Dendritic cell treated with granulocyte-macrophage colony-stimulating factor and Interleukin-4, amounts not matched to agents 40 ng/mL and 50 ng/mL, for 4 days (primary cell): ENCODE measurements at regions not wholly inside any gene's neighbourhood (a gene's known extent, or its start where the extent isn't known, plus 50 kb on each side); places are given as distances from the start of the nearest gene placed in this dataset.
"Not testable (repeated sequence)": the region's sequence is repeated elsewhere in the genome, so short reads cannot be mapped to it uniquely, and the experiment has no call there.

Source experiments
- H3K27ac Mint-ChIP-seq: one replicate; pipeline ENCODE4 v1.8.0; 2022; ENCODE audit warnings: mild to moderate bottlenecking, mixed read lengths
- H3K27me3 Mint-ChIP-seq: one replicate; pipeline ENCODE4 v1.8.0; 2022; ENCODE audit warnings: mild to moderate bottlenecking, mixed read lengths
- H3K36me3 Mint-ChIP-seq: one replicate; pipeline ENCODE4 v1.8.0; 2022; ENCODE audit warnings: low read depth, mixed read lengths
- H3K4me1 Mint-ChIP-seq: one replicate; pipeline ENCODE4 v1.8.0; 2022; ENCODE audit warnings: low read depth, mixed read lengths
- H3K4me3 Mint-ChIP-seq: one replicate; pipeline ENCODE4 v1.8.0; 2022; ENCODE audit warnings: mild to moderate bottlenecking, moderate library complexity, mixed read lengths
- H3K9me3 Mint-ChIP-seq: one replicate; pipeline ENCODE4 v1.8.0; 2022; ENCODE audit warnings: mixed read lengths
- intact Hi-C: fragments of 100-400 bp; cut with micrococcal nuclease; formaldehyde crosslinking; loops from one replicate; pipeline ENCODE4 v1.15.0; 2022

- H3K4me3 Mint-ChIP-seq = no peak overlapping the region
- H3K4me1 Mint-ChIP-seq = peaks cover 18% of the 10 kb centered on the region
- intact Hi-C loops = no loop called here
- no peak overlapping the region for H3K27ac Mint-ChIP-seq
- H3K36me3 Mint-ChIP-seq = no peaks in the 10 kb centered on the region
- H3K27me3 Mint-ChIP-seq = peaks cover 3% of the 10 kb centered on the region
- peaks cover 17% of the 10 kb centered on the region for H3K9me3 Mint-ChIP-seq
Measured at GRCh38 chr10:33930079-33930478, 595.6 kb upstream of the NRP1 start.

- H3K4me3 Mint-ChIP-seq = no peak overlapping the region
- H3K27me3 Mint-ChIP-seq = peaks cover 4% of the 10 kb centered on the region
- H3K9me3 Mint-ChIP-seq = peaks cover 17% of the 10 kb centered on the region
- H3K4me1 Mint-ChIP-seq = peaks cover 18% of the 10 kb centered on the region
- intact Hi-C loops = no loop called here
- no peak overlapping the region for H3K27ac Mint-ChIP-seq
- no peaks in the 10 kb centered on the region for H3K36me3 Mint-ChIP-seq
Measured at GRCh38 chr10:33927347-33927746, 592.9 kb upstream of the NRP1 start.

GRCh38 chr10:33921970-33922605 is 587.6 kb upstream of the NRP1 start:
- H3K27me3 Mint-ChIP-seq = peaks cover 8% of the 10 kb centered on the region
- peaks cover under 1% of the 10 kb centered on the region for H3K9me3 Mint-ChIP-seq
- intact Hi-C loops = no loop called here
- H3K4me1 Mint-ChIP-seq = peaks cover under 1% of the 10 kb centered on the region
- H3K36me3 Mint-ChIP-seq = no peaks in the 10 kb centered on the region
- no peak overlapping the region for H3K27ac Mint-ChIP-seq
- no peak overlapping the region for H3K4me3 Mint-ChIP-seq

- Mint-ChIP-seq H3K27me3 (peaks cover 15% of the 10 kb centered on the region), H3K36me3 (no peaks in the 10 kb centered on the region), H3K4me3 (no peak overlapping the region), H3K4me1 (no peaks in the 10 kb centered on the region), H3K27ac (no peak overlapping the region), H3K9me3 (no peaks in the 10 kb centered on the region)
- intact Hi-C loops = no loop called here
Measured at GRCh38 chr10:33920351-33920750, 585.9 kb upstream of the NRP1 start.

GRCh38 chr10:33919244-33919643 is 584.8 kb upstream of the NRP1 start:
- intact Hi-C loops = no loop called here

GRCh38 chr10:33917069-33917780 is 582.8 kb upstream of the NRP1 start:
- H3K27ac Mint-ChIP-seq = no peak overlapping the region
- no peak overlapping the region for H3K4me3 Mint-ChIP-seq
- H3K27me3 Mint-ChIP-seq = peaks cover 14% of the 10 kb centered on the region
- H3K9me3 Mint-ChIP-seq = no peaks in the 10 kb centered on the region
- H3K36me3 Mint-ChIP-seq = no peaks in the 10 kb centered on the region
- intact Hi-C loops = no loop called here
- no peaks in the 10 kb centered on the region for H3K4me1 Mint-ChIP-seq

More at GRCh38 chr10:33919244-33919643, 584.8 kb upstream of the NRP1 start:
- H3K27me3 Mint-ChIP-seq = peaks cover 13% of the 10 kb centered on the region
- H3K4me1 Mint-ChIP-seq = no peaks in the 10 kb centered on the region
- H3K4me3 Mint-ChIP-seq = no peak overlapping the region
- H3K36me3 Mint-ChIP-seq = no peaks in the 10 kb centered on the region
- H3K27ac Mint-ChIP-seq = no peak overlapping the region
- H3K9me3 Mint-ChIP-seq = no peaks in the 10 kb centered on the region

GRCh38 chr10:33914746-33915145 is 580.3 kb upstream of the NRP1 start:
- no peak overlapping the region for H3K4me3 Mint-ChIP-seq
- H3K27me3 Mint-ChIP-seq = peaks cover 15% of the 10 kb centered on the region
- H3K27ac Mint-ChIP-seq = no peak overlapping the region
- no peaks in the 10 kb centered on the region for H3K9me3 Mint-ChIP-seq
- H3K4me1 Mint-ChIP-seq = no peaks in the 10 kb centered on the region
- intact Hi-C loops = no loop called here
- H3K36me3 Mint-ChIP-seq = no peaks in the 10 kb centered on the region

- no peaks in the 10 kb centered on the region for H3K9me3 Mint-ChIP-seq
- no peak overlapping the region for H3K27ac Mint-ChIP-seq
- no peak overlapping the region for H3K4me3 Mint-ChIP-seq
- no peaks in the 10 kb centered on the region for H3K36me3 Mint-ChIP-seq
- H3K4me1 Mint-ChIP-seq = no peaks in the 10 kb centered on the region
- H3K27me3 Mint-ChIP-seq = peaks cover 21% of the 10 kb centered on the region
- intact Hi-C loops = no loop called here
Measured at GRCh38 chr10:33913194-33913593, 578.7 kb upstream of the NRP1 start.

GRCh38 chr10:33909476-33909875 is 575.0 kb upstream of the NRP1 start:
- intact Hi-C loops, H3K4me1 Mint-ChIP-seq, H3K9me3 Mint-ChIP-seq, H3K27ac Mint-ChIP-seq, H3K36me3 Mint-ChIP-seq, H3K4me3 Mint-ChIP-seq: not testable (repeated sequence)
- H3K27me3 Mint-ChIP-seq = peaks cover 18% of the 10 kb centered on the region

GRCh38 chr10:33901166-33901565 is 566.7 kb upstream of the NRP1 start:
- H3K4me3 Mint-ChIP-seq = no peak overlapping the region
- H3K4me1 Mint-ChIP-seq = no peaks in the 10 kb centered on the region
- no peak overlapping the region for H3K27ac Mint-ChIP-seq
- intact Hi-C loops = no loop called here
- H3K9me3 Mint-ChIP-seq = peaks cover 5% of the 10 kb centered on the region
- peaks cover 14% of the 10 kb centered on the region for H3K27me3 Mint-ChIP-seq
- no peaks in the 10 kb centered on the region for H3K36me3 Mint-ChIP-seq

GRCh38 chr10:33900596-33900995 is 566.1 kb upstream of the NRP1 start:
- H3K36me3 Mint-ChIP-seq = no peaks in the 10 kb centered on the region

GRCh38 chr10:33899578-33900531 is 565.4 kb upstream of the NRP1 start:
- Mint-ChIP-seq H3K27ac (no peak overlapping the region), H3K9me3 (peaks cover 8% of the 10 kb centered on the region), H3K27me3 (peaks cover 18% of the 10 kb centered on the region), H3K4me1 (no peaks in the 10 kb centered on the region), H3K36me3 (no peaks in the 10 kb centered on the region), H3K4me3 (no peak overlapping the region)
- intact Hi-C loops = no loop called here

More at GRCh38 chr10:33900596-33900995, 566.1 kb upstream of the NRP1 start:
- H3K9me3 Mint-ChIP-seq = peaks cover 8% of the 10 kb centered on the region
- H3K27ac Mint-ChIP-seq = no peak overlapping the region
- intact Hi-C loops = no loop called here
- H3K4me3 Mint-ChIP-seq = no peak overlapping the region
- H3K4me1 Mint-ChIP-seq = no peaks in the 10 kb centered on the region
- peaks cover 16% of the 10 kb centered on the region for H3K27me3 Mint-ChIP-seq

- Mint-ChIP-seq H3K36me3 (no peaks in the 10 kb centered on the region), H3K27me3 (peaks cover 14% of the 10 kb centered on the region), H3K9me3 (peaks cover 8% of the 10 kb centered on the region)
Measured at GRCh38 chr10:33897291-33897752, 562.9 kb upstream of the NRP1 start.

GRCh38 chr10:33893506-33893905 is 559.0 kb upstream of the NRP1 start:
- Mint-ChIP-seq H3K4me3 (no peak overlapping the region), H3K4me1 (no peaks in the 10 kb centered on the region), H3K27ac (no peak overlapping the region), H3K36me3 (no peaks in the 10 kb centered on the region), H3K27me3 (peaks cover 11% of the 10 kb centered on the region), H3K9me3 (peaks cover 8% of the 10 kb centered on the region)
- intact Hi-C loops = no loop called here

More at GRCh38 chr10:33897291-33897752, 562.9 kb upstream of the NRP1 start:
- H3K27ac Mint-ChIP-seq = no peak overlapping the region
- H3K4me1 Mint-ChIP-seq = no peaks in the 10 kb centered on the region
- H3K4me3 Mint-ChIP-seq = no peak overlapping the region
- intact Hi-C loops = no loop called here
